GM12878 (cell line): ENCODE measurements at regions not wholly inside any gene's neighbourhood (a gene's known extent, or its start where the extent isn't known, plus 50 kb on each side); places are given as distances from the start of the nearest gene placed in this dataset.

Experiments used
- ATAC-seq: fragments of 200-7000 bp; cut with Tn5 transposase; 3 replicates; pipeline ENCODE4 v1.9.1; 2020; ENCODE audit warnings: mild to moderate bottlenecking, moderate library complexity
- BruUV-seq: library from RNA; stranded (reverse); fragments of 400-500 nt; replicated peaks from 2 replicates; lab custom pipeline; 2021; lab: Mats Ljungman, UMichigan
- CTCF ChIA-PET: fragments of 300-600 bp; sonication (Branson Sonifier 250); formaldehyde crosslinking; extraction: SDS; loops from one replicate; lab custom pipeline; 2021; ENCODE audit warnings: inconsistent platforms; lab: Yijun Ruan, JAX
- POLR2A ChIA-PET: fragments of 350-600 bp; formaldehyde crosslinking; extraction: SDS; loops from one replicate; lab custom pipeline; 2021; ENCODE audit warnings: inconsistent platforms; lab: Charles Lee
- RAD21 ChIA-PET: fragments of 300-600 bp; sonication (Branson Sonifier 250); formaldehyde crosslinking; loops from one replicate; lab custom pipeline; 2023; ENCODE audit warnings: antibody characterized with exemption; ENCODE audit not compliant: unreplicated experiment; lab: Charles Lee
- SMC1A ChIA-PET: fragments of 300-600 bp; sonication (Branson Sonifier 250); formaldehyde crosslinking; loops from one replicate; lab custom pipeline; 2023; ENCODE audit not compliant: unreplicated experiment, uncharacterized antibody; lab: Charles Lee
- DNase-seq: peaks from one replicate; pipeline ENCODE4 v3.0.0-alpha.2; 2011; ENCODE audit warnings: low read depth, low spot score
- FAIRE-seq: peaks from 3 replicates; lab custom pipeline; 2011; peaks lifted over from hg19 to GRCh38; lab: Jason Lieb, UNC
- H2AFZ ChIP-seq: 2 replicates; pipeline ENCODE4 v1.6.0; 2011; ENCODE audit warnings: low read depth, low read length, control low read depth; ENCODE audit not compliant: control insufficient read depth
- H3K27ac ChIP-seq: 2 replicates; pipeline ENCODE4 v1.5.1; 2011; ENCODE audit warnings: control low read depth; ENCODE audit not compliant: control insufficient read depth, insufficient read depth
- H3K27me3 ChIP-seq, 2 experiments: replicated peaks in 1 of 2; 2 replicates each; pipeline versions ENCODE4 v1.6.0 to v1.6.1; 2011; ENCODE audit warnings: low read length in 1 of 2; ENCODE audit not compliant: control insufficient read depth in 2 of 2, insufficient read depth in 2 of 2
- H3K36me3 ChIP-seq, 2 experiments: 2 replicates each; pipeline ENCODE4 v1.5.1; 2011; ENCODE audit warnings: low read length in 1 of 2; ENCODE audit not compliant: control insufficient read depth in 2 of 2, insufficient read depth in 2 of 2
- H3K4me1 ChIP-seq: 2 replicates; pipeline ENCODE4 v1.6.1; 2011; ENCODE audit warnings: mild to moderate bottlenecking, low read length, moderate library complexity, mixed read lengths; ENCODE audit not compliant: control insufficient read depth, insufficient read depth
- H3K4me2 ChIP-seq: 2 replicates; pipeline ENCODE4 v1.6.0; 2011; ENCODE audit warnings: control low read depth; ENCODE audit not compliant: control insufficient read depth, insufficient read depth
- H3K4me3 ChIP-seq: fragments of 200-600 bp; sonication (generic); 2 replicates; pipeline ENCODE4 v1.5.1; 2016
- H3K79me2 ChIP-seq: 2 replicates; pipeline ENCODE4 v1.6.0; 2011; ENCODE audit warnings: low read length; ENCODE audit not compliant: control insufficient read depth, insufficient read depth
- H3K9ac ChIP-seq: 2 replicates; pipeline ENCODE4 v1.8.0; 2011; ENCODE audit warnings: low read length, control low read depth, mixed read lengths; ENCODE audit not compliant: control insufficient read depth, insufficient read depth
- H3K9me3 ChIP-seq: replicated peaks from 3 replicates; pipeline ENCODE4 v1.5.1; 2011; ENCODE audit warnings: mild to moderate bottlenecking, low read length; ENCODE audit not compliant: control insufficient read depth, insufficient read depth
- H4K20me1 ChIP-seq: 2 replicates; pipeline ENCODE4 v1.6.0; 2011; ENCODE audit not compliant: control insufficient read depth, insufficient read depth
- ATF7 ChIP-seq: fragments of 450-650 bp; IDR thresholded peaks from 2 replicates; pipeline ENCODE4 v1.6.1; 2016; ENCODE audit warnings: low read depth, mild to moderate bottlenecking
- CBFB ChIP-seq: IDR thresholded peaks from 2 replicates; pipeline ENCODE4 v1.6.1; 2016; ENCODE audit warnings: antibody characterized with exemption, low read depth
- DPF2 ChIP-seq: fragments of 450-650 bp; IDR thresholded peaks from 2 replicates; pipeline ENCODE4 v1.6.1; 2017; ENCODE audit warnings: mild to moderate bottlenecking
- FOS ChIP-seq: IDR thresholded peaks from 3 replicates; pipeline ENCODE4 v1.6.1; 2011; ENCODE audit warnings: borderline replicate concordance; ENCODE audit not compliant: insufficient read length; ENCODE audit errors: extremely low read depth
- HCFC1 ChIP-seq: fragments of 150-350 bp; IDR thresholded peaks from 2 replicates; pipeline ENCODE4 v1.6.1; 2014; ENCODE audit warnings: low read length
- NFYA ChIP-seq: IDR thresholded peaks from 2 replicates; pipeline ENCODE4 v1.6.1; 2011; ENCODE audit warnings: low read depth, mild to moderate bottlenecking, low read length, improper control_type of control experiment, borderline replicate concordance
- SIX5 ChIP-seq: IDR thresholded peaks from 2 replicates; pipeline ENCODE4 v1.6.1; 2011; ENCODE audit warnings: mild to moderate bottlenecking, low read depth, low read length, moderate library complexity; ENCODE audit not compliant: severe bottlenecking
- SPI1 ChIP-seq: IDR thresholded peaks from 2 replicates; pipeline ENCODE4 v1.6.1; 2011; ENCODE audit warnings: low read depth, mild to moderate bottlenecking, low read length, moderate library complexity, borderline replicate concordance; ENCODE audit not compliant: insufficient read depth
- TAF1 ChIP-seq: IDR thresholded peaks from 2 replicates; pipeline ENCODE4 v1.6.1; 2011; ENCODE audit warnings: mild to moderate bottlenecking, low read depth, low read length, borderline replicate concordance
- TBL1XR1 ChIP-seq: IDR thresholded peaks from 2 replicates; pipeline ENCODE4 v1.6.1; 2012; ENCODE audit warnings: low read depth, low read length, improper control_type of control experiment
- WGBS: methylation state at CpG from one replicate; pipeline ENCODE4 v1.1.6; 2016; ENCODE audit warnings: low lambda C conversion rate; ENCODE audit not compliant: insufficient replicate concordance, insufficient coverage; ENCODE audit errors: missing lambda C conversion rate; 5-methylcytosine and 5-hydroxymethylcytosine counted together
- in situ Hi-C: fragments of 300-500 bp; cut with MboI; formaldehyde crosslinking; loops from 9 replicates; pipeline ENCODE4 v1.14.3; 2018; ENCODE audit warnings: mixed read lengths
- intact Hi-C: fragments of 100-400 bp; cut with micrococcal nuclease; formaldehyde crosslinking; loops from one replicate; pipeline ENCODE4 v1.14.2; 2022; ENCODE audit not compliant: unreplicated experiment
- TF ChIP-seq, protein P1 (sequence below): IDR thresholded peaks from 2 replicates; pipeline ENCODE4 v1.6.1; 2012; ENCODE audit warnings: improper control_type of control experiment, low read depth, low read length; ENCODE audit not compliant: insufficient replicate concordance
- TF ChIP-seq, protein P2 (sequence below): fragments of 450-650 bp; formaldehyde crosslinking; IDR thresholded peaks from 2 replicates; pipeline ENCODE4 v1.4.0; 2020; ENCODE audit warnings: mild to moderate bottlenecking, moderate library complexity
- TF ChIP-seq, protein P3 (sequence below): fragments of 450-650 bp; IDR thresholded peaks from 2 replicates; pipeline ENCODE4 v1.6.1; 2017; ENCODE audit warnings: low read depth, mild to moderate bottlenecking, moderate library complexity
- TF ChIP-seq, protein P4 (sequence below): IDR thresholded peaks from 2 replicates; pipeline ENCODE4 v1.6.1; 2011; ENCODE audit warnings: borderline replicate concordance, low read depth, mild to moderate bottlenecking, moderate library complexity, mixed read lengths, low read length; ENCODE audit not compliant: insufficient read depth; ENCODE audit errors: extremely low read length

DNA sequence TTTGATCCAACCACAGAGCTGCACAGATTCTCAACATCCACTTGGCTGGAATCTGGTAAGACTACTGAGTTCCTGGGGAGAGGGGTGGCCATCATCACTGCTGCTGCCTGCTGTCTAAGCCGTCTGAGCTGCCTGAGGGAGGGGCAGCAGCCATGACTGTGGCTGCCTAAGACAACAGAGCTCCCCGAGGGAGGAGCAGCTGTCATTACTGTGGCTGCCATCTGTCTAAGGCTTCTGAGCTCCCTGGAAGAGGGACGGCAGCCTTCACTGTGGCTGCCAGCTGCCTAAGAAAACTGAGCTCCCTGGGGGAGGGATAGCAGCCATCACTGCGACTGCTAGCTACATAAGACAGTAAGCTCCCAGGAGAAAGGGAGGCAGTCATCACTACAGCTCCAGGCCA lies 584.4 kb downstream of the NR4A2 start:
- ChIA-PET RAD21 (no interaction called here), CTCF (no interaction called here), POLR2A (no interaction called here), SMC1A (no interaction called here)
- H3K4me2 ChIP-seq = no peak overlapping the region
- no peak overlapping the region for H3K27ac ChIP-seq
- no peaks in the 10 kb centered on the region for H3K9me3 ChIP-seq
- H3K36me3 ChIP-seq = no peaks in the 10 kb centered on the region
- no peak overlapping the region for H3K9ac ChIP-seq
- 14% methylated on average over 4 of the region's 4 CpGs for WGBS
- in situ Hi-C loops = no loop called here
- BruUV-seq = no TSS peak
- intact Hi-C loops = no loop called here
- FAIRE-seq (no peak), ATAC-seq (no peak), DNase-seq (no peak)
- no peaks in the 10 kb centered on the region for H3K4me1 ChIP-seq
- no peaks in the 10 kb centered on the region for H3K79me2 ChIP-seq
- no peak overlapping the region for H2AFZ ChIP-seq
- no peaks in the 10 kb centered on the region for H4K20me1 ChIP-seq
- H3K4me3 ChIP-seq = no peak overlapping the region
- no peaks in the 10 kb centered on the region for H3K27me3 ChIP-seq
- TF ChIP-seq TAF1 = no peak
- no peak for TF ChIP-seq NFYA
- TF ChIP-seq, protein P1, sequence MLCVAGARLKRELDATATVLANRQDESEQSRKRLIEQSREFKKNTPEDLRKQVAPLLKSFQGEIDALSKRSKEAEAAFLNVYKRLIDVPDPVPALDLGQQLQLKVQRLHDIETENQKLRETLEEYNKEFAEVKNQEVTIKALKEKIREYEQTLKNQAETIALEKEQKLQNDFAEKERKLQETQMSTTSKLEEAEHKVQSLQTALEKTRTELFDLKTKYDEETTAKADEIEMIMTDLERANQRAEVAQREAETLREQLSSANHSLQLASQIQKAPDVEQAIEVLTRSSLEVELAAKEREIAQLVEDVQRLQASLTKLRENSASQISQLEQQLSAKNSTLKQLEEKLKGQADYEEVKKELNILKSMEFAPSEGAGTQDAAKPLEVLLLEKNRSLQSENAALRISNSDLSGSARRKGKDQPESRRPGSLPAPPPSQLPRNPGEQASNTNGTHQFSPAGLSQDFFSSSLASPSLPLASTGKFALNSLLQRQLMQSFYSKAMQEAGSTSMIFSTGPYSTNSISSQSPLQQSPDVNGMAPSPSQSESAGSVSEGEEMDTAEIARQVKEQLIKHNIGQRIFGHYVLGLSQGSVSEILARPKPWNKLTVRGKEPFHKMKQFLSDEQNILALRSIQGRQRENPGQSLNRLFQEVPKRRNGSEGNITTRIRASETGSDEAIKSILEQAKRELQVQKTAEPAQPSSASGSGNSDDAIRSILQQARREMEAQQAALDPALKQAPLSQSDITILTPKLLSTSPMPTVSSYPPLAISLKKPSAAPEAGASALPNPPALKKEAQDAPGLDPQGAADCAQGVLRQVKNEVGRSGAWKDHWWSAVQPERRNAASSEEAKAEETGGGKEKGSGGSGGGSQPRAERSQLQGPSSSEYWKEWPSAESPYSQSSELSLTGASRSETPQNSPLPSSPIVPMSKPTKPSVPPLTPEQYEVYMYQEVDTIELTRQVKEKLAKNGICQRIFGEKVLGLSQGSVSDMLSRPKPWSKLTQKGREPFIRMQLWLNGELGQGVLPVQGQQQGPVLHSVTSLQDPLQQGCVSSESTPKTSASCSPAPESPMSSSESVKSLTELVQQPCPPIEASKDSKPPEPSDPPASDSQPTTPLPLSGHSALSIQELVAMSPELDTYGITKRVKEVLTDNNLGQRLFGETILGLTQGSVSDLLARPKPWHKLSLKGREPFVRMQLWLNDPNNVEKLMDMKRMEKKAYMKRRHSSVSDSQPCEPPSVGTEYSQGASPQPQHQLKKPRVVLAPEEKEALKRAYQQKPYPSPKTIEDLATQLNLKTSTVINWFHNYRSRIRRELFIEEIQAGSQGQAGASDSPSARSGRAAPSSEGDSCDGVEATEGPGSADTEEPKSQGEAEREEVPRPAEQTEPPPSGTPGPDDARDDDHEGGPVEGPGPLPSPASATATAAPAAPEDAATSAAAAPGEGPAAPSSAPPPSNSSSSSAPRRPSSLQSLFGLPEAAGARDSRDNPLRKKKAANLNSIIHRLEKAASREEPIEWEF = no peak
- TF ChIP-seq SIX5 = no peak
- TF ChIP-seq, protein P2, sequence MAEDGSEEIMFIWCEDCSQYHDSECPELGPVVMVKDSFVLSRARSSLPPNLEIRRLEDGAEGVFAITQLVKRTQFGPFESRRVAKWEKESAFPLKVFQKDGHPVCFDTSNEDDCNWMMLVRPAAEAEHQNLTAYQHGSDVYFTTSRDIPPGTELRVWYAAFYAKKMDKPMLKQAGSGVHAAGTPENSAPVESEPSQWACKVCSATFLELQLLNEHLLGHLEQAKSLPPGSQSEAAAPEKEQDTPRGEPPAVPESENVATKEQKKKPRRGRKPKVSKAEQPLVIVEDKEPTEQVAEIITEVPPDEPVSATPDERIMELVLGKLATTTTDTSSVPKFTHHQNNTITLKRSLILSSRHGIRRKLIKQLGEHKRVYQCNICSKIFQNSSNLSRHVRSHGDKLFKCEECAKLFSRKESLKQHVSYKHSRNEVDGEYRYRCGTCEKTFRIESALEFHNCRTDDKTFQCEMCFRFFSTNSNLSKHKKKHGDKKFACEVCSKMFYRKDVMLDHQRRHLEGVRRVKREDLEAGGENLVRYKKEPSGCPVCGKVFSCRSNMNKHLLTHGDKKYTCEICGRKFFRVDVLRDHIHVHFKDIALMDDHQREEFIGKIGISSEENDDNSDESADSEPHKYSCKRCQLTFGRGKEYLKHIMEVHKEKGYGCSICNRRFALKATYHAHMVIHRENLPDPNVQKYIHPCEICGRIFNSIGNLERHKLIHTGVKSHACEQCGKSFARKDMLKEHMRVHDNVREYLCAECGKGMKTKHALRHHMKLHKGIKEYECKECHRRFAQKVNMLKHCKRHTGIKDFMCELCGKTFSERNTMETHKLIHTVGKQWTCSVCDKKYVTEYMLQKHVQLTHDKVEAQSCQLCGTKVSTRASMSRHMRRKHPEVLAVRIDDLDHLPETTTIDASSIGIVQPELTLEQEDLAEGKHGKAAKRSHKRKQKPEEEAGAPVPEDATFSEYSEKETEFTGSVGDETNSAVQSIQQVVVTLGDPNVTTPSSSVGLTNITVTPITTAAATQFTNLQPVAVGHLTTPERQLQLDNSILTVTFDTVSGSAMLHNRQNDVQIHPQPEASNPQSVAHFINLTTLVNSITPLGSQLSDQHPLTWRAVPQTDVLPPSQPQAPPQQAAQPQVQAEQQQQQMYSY (CRISPR knock-in tag) = no peak
- no peak for TF ChIP-seq TBL1XR1
- TF ChIP-seq SPI1 = no peak
- TF ChIP-seq, protein P3, sequence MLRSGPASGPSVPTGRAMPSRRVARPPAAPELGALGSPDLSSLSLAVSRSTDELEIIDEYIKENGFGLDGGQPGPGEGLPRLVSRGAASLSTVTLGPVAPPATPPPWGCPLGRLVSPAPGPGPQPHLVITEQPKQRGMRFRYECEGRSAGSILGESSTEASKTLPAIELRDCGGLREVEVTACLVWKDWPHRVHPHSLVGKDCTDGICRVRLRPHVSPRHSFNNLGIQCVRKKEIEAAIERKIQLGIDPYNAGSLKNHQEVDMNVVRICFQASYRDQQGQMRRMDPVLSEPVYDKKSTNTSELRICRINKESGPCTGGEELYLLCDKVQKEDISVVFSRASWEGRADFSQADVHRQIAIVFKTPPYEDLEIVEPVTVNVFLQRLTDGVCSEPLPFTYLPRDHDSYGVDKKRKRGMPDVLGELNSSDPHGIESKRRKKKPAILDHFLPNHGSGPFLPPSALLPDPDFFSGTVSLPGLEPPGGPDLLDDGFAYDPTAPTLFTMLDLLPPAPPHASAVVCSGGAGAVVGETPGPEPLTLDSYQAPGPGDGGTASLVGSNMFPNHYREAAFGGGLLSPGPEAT = no peak
- TF ChIP-seq, protein P4, sequence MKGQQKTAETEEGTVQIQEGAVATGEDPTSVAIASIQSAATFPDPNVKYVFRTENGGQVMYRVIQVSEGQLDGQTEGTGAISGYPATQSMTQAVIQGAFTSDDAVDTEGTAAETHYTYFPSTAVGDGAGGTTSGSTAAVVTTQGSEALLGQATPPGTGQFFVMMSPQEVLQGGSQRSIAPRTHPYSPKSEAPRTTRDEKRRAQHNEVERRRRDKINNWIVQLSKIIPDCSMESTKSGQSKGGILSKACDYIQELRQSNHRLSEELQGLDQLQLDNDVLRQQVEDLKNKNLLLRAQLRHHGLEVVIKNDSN = no peak
- TF ChIP-seq DPF2 = no peak
- TF ChIP-seq ATF7 = no peak
- TF ChIP-seq FOS = no peak
- no peak for TF ChIP-seq CBFB
- no peak for TF ChIP-seq HCFC1
